GM21360 (cell line): ENCODE measurements at regions not wholly inside any gene's neighbourhood (a gene's known extent, or its start where the extent isn't known, plus 50 kb on each side); places are given as distances from the start of the nearest gene placed in this dataset.

Experiments
- ATAC-seq: cut with Tn5 transposase; IDR thresholded peaks from one replicate; pipeline ENCODE4 v1.9.1; 2021; ENCODE audit warnings: mild to moderate bottlenecking, moderate library complexity; ENCODE audit not compliant: unreplicated experiment

GRCh38 chr16:55152875-55153390 is 171.1 kb upstream of the IRX6 start:
- no peak for ATAC-seq

GRCh38 chr16:55154262-55154661 is 169.7 kb upstream of the IRX6 start:
- no peak for ATAC-seq

GRCh38 chr16:55154956-55155355 is 169.0 kb upstream of the IRX6 start:
- ATAC-seq: no peak

- ATAC-seq: no peak
Observed at GRCh38 chr16:55155815-55156214, 168.2 kb upstream of the IRX6 start.

- ATAC-seq: no peak
Observed at GRCh38 chr16:55169780-55170179, 154.2 kb upstream of the IRX6 start.

- no peak for ATAC-seq
Observed at GRCh38 chr16:55171241-55171640, 152.8 kb upstream of the IRX6 start.

- ATAC-seq: no peak
Observed at GRCh38 chr16:55175389-55175788, 148.6 kb upstream of the IRX6 start.

GRCh38 chr16:55176901-55177300 is 147.1 kb upstream of the IRX6 start:
- ATAC-seq: no peak

GRCh38 chr16:55179411-55179810 is 144.6 kb upstream of the IRX6 start:
- no peak for ATAC-seq

GRCh38 chr16:55179852-55180585 is 144.0 kb upstream of the IRX6 start:
- ATAC-seq: no peak

- no peak for ATAC-seq
Observed at GRCh38 chr16:55184052-55184451, 140.0 kb upstream of the IRX6 start.

- no peak for ATAC-seq
Observed at GRCh38 chr16:55184619-55185018, 139.4 kb upstream of the IRX6 start.

GRCh38 chr16:55189224-55189623 is 134.8 kb upstream of the IRX6 start:
- no peak for ATAC-seq

- no peak for ATAC-seq
Observed at GRCh38 chr16:55189682-55190636, 134.0 kb upstream of the IRX6 start.

- no peak for ATAC-seq
Observed at GRCh38 chr16:55192734-55193133, 131.3 kb upstream of the IRX6 start.

- no peak for ATAC-seq
Observed at GRCh38 chr16:55203570-55203969, 120.4 kb upstream of the IRX6 start.

GRCh38 chr16:55204069-55204468 is 119.9 kb upstream of the IRX6 start:
- no peak for ATAC-seq

- no peak for ATAC-seq
Observed at GRCh38 chr16:55204923-55205322, 119.1 kb upstream of the IRX6 start.

GRCh38 chr16:55207693-55208428 is 116.1 kb upstream of the IRX6 start:
- no peak for ATAC-seq

GRCh38 chr16:55209626-55210025 is 114.4 kb upstream of the IRX6 start:
- no peak for ATAC-seq

GRCh38 chr16:55212791-55213190 is 111.2 kb upstream of the IRX6 start:
- no peak for ATAC-seq
